Neural progenitor cell (in vitro differentiated cells): ENCODE measurements at regions not wholly inside any gene's neighbourhood (a gene's known extent, or its start where the extent isn't known, plus 50 kb on each side); places are given as distances from the start of the nearest gene placed in this dataset.

Source experiments
- EZH2 ChIP-seq: fragments of 200-600 bp; sonication (generic); IDR thresholded peaks from 2 replicates; pipeline ENCODE4 v1.6.1; 2017; ENCODE audit warnings: antibody characterized with exemption, mild to moderate bottlenecking, moderate library complexity
- EZH2phosphoT487 ChIP-seq: fragments of 200-600 bp; sonication (generic); IDR thresholded peaks from 2 replicates; pipeline ENCODE4 v1.6.1; 2017; ENCODE audit warnings: antibody characterized with exemption
- TF ChIP-seq, protein P1 (sequence below): fragments of 200-600 bp; sonication (generic); IDR thresholded peaks from 2 replicates; pipeline ENCODE4 v1.5.1; 2017; ENCODE audit warnings: antibody characterized with exemption, mild to moderate bottlenecking

DNA sequence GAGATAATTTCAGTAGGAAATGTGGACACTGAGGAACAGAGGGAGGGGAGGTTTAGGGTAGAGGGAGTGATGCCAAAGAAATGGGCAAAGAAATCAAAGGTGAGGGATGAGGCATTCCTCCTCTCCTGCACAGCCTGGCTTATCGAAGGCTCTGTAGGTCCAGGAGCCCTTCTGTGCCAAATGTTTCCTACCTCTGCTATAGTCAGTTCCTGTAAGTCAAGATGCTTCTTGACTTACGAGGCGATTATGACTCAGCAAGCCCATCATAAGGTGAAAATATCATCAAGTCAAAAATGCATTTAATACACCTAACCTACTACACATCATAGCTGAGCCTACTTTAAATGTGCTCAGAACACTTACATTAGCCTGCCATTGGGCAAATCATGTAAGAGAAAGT is 60.0 kb upstream of the ARHGAP24 start:
- TF ChIP-seq, protein P1, sequence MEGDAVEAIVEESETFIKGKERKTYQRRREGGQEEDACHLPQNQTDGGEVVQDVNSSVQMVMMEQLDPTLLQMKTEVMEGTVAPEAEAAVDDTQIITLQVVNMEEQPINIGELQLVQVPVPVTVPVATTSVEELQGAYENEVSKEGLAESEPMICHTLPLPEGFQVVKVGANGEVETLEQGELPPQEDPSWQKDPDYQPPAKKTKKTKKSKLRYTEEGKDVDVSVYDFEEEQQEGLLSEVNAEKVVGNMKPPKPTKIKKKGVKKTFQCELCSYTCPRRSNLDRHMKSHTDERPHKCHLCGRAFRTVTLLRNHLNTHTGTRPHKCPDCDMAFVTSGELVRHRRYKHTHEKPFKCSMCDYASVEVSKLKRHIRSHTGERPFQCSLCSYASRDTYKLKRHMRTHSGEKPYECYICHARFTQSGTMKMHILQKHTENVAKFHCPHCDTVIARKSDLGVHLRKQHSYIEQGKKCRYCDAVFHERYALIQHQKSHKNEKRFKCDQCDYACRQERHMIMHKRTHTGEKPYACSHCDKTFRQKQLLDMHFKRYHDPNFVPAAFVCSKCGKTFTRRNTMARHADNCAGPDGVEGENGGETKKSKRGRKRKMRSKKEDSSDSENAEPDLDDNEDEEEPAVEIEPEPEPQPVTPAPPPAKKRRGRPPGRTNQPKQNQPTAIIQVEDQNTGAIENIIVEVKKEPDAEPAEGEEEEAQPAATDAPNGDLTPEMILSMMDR = no peak
- TF ChIP-seq EZH2 (no peak), EZH2phosphoT487 (no peak)
